Neural cell (in vitro differentiated cells): ENCODE measurements at regions not wholly inside any gene's neighbourhood (a gene's known extent, or its start where the extent isn't known, plus 50 kb on each side); places are given as distances from the start of the nearest gene placed in this dataset.

ENCODE experiments used
- H2AFZ ChIP-seq: fragments of 200-600, 300-800 bp; sonication (generic), shearing (Covaris generic); 2 replicates; pipeline ENCODE4 v1.6.0; 2014; ENCODE audit warnings: low read depth, mild to moderate bottlenecking, antibody characterized with exemption, low read length, moderate library complexity
- H3F3A ChIP-seq: fragments of 200-600 bp; shearing (Covaris generic); 2 replicates; pipeline ENCODE4 v1.6.1; 2016; ENCODE audit warnings: mild to moderate bottlenecking, moderate library complexity, mixed read lengths, antibody characterized with exemption, low read length; ENCODE audit not compliant: insufficient read depth, poor library complexity, severe bottlenecking
- H3K27ac ChIP-seq: fragments of 200-600, 300-800 bp; sonication (generic), shearing (Covaris generic); 2 replicates; pipeline ENCODE4 v1.5.1; 2014; ENCODE audit warnings: mild to moderate bottlenecking, low read length, moderate library complexity
- H3K27me3 ChIP-seq: fragments of 300-800, 200-600 bp; sonication (generic), shearing (Covaris generic); 2 replicates; pipeline ENCODE4 v1.6.0; 2014; ENCODE audit warnings: mild to moderate bottlenecking, low read depth, low read length, moderate library complexity; ENCODE audit not compliant: insufficient read depth
- H3K36me3 ChIP-seq: fragments of 300-800, 200-600 bp; sonication (generic), shearing (Covaris generic); 2 replicates; pipeline ENCODE4 v1.5.1; 2014; ENCODE audit warnings: mild to moderate bottlenecking, antibody characterized with exemption, low read length, moderate library complexity; ENCODE audit not compliant: insufficient read depth
- H3K4me2 ChIP-seq: fragments of 300-800, 200-600 bp; sonication (generic), shearing (Covaris generic); 2 replicates; pipeline ENCODE4 v1.6.0; 2014; ENCODE audit warnings: mild to moderate bottlenecking, low read length
- H3K4me3 ChIP-seq: fragments of 300-800, 200-600 bp; sonication (generic), shearing (Covaris generic); 2 replicates; pipeline ENCODE4 v1.5.1; 2014; ENCODE audit warnings: mild to moderate bottlenecking, low read length, moderate library complexity
- H3K79me2 ChIP-seq: fragments of 200-600 bp; shearing (Covaris generic); replicated peaks from 2 replicates; pipeline ENCODE4 v1.6.0; 2014; ENCODE audit warnings: mild to moderate bottlenecking, low read length, moderate library complexity; ENCODE audit not compliant: insufficient read depth
- H3K9ac ChIP-seq: fragments of 300-800, 200-600 bp; sonication (generic), shearing (Covaris generic); 2 replicates; pipeline ENCODE4 v1.6.1; 2016; ENCODE audit warnings: mild to moderate bottlenecking, low read length, mixed read lengths
- H3K9me2 ChIP-seq: fragments of 200-600 bp; shearing (Covaris generic); 2 replicates; pipeline ENCODE4 v1.6.1; 2016; ENCODE audit warnings: mild to moderate bottlenecking, low read length, mixed read lengths; ENCODE audit not compliant: insufficient read depth
- H3K9me3 ChIP-seq: fragments of 200-600, 300-800 bp; sonication (generic), shearing (Covaris generic); 2 replicates; pipeline ENCODE4 v1.6.1; 2016; ENCODE audit warnings: mild to moderate bottlenecking, mixed run types, low read length, moderate library complexity, mixed read lengths
- H4K20me1 ChIP-seq: fragments of 200-600 bp; shearing (Covaris generic); 2 replicates; pipeline ENCODE4 v1.6.1; 2016; ENCODE audit warnings: mild to moderate bottlenecking, mixed run types; ENCODE audit not compliant: insufficient read depth
- EP300 ChIP-seq: fragments of 450-650 bp; conservative IDR thresholded peaks from 2 replicates; pipeline ENCODE4 v1.6.1; 2014; ENCODE audit warnings: antibody characterized with exemption, mild to moderate bottlenecking, moderate library complexity; ENCODE audit not compliant: poor library complexity, severe bottlenecking
- EZH2 ChIP-seq: fragments of 200-600, 300-800 bp; shearing (Covaris generic), sonication (generic); IDR thresholded peaks from 2 replicates; pipeline ENCODE4 v1.6.1; 2014; ENCODE audit warnings: antibody characterized with exemption, low read length, borderline replicate concordance, mild to moderate bottlenecking; ENCODE audit not compliant: insufficient read depth, poor library complexity, severe bottlenecking
- MXI1 ChIP-seq: fragments of 450-650 bp; conservative IDR thresholded peaks from 2 replicates; pipeline ENCODE4 v1.6.1; 2014; ENCODE audit warnings: antibody characterized with exemption, mild to moderate bottlenecking; ENCODE audit not compliant: poor library complexity, severe bottlenecking
- POLR2AphosphoS5 ChIP-seq: IDR thresholded peaks from 2 replicates; pipeline ENCODE4 v1.6.1; 2012
- RAD21 ChIP-seq: fragments of 450-650 bp; conservative IDR thresholded peaks from 2 replicates; pipeline ENCODE4 v1.6.1; 2014; ENCODE audit warnings: antibody characterized with exemption, mild to moderate bottlenecking, moderate library complexity
- SMC3 ChIP-seq: fragments of 450-650 bp; conservative IDR thresholded peaks from 2 replicates; pipeline ENCODE4 v1.6.1; 2014; ENCODE audit warnings: antibody characterized with exemption, mild to moderate bottlenecking, moderate library complexity; ENCODE audit not compliant: poor library complexity
- TAF1 ChIP-seq: IDR thresholded peaks from 2 replicates; pipeline ENCODE4 v1.6.1; 2012; ENCODE audit warnings: low read depth
- TF ChIP-seq, protein P1 (sequence below): fragments of 450-650 bp; IDR thresholded peaks from 2 replicates; pipeline ENCODE4 v1.5.1; 2014; ENCODE audit warnings: antibody characterized with exemption, mild to moderate bottlenecking, moderate library complexity; ENCODE audit not compliant: poor library complexity, severe bottlenecking
- TF ChIP-seq, protein P2 (sequence below): IDR thresholded peaks from 2 replicates; pipeline ENCODE4 v1.6.1; 2012; ENCODE audit warnings: borderline replicate concordance

DNA sequence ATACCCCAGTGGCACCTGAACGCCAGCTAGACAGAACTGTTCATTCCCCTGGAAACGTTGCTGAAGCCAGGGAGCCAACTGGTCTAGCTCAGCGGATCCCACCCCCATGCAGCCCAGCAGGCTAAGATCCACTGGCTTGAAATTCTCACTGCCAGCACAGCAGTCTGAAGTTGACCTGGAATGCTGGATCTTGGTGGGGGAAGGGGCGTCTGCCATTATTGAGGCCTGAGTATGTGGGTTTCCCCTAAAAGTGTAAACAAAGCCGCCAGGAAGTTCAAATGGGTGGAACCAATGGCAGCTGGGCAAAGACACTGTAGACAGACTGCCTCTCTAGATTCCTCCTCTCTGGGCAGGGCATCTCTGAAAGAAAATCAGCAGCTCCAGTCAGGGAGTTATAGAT, 213.0 kb downstream of the NKX6-1 start:
- Histone ChIP-seq H3K9me2 (no peaks in the 10 kb centered on the region), H3F3A (no peaks in the 10 kb centered on the region), H4K20me1 (no peaks in the 10 kb centered on the region), H3K4me2 (no peak overlapping the region), H3K36me3 (no peaks in the 10 kb centered on the region), H3K4me3 (no peak overlapping the region), H3K9ac (no peak overlapping the region), H3K9me3 (peaks cover 3% of the 10 kb centered on the region), H3K27ac (no peak overlapping the region), H3K27me3 (no peaks in the 10 kb centered on the region), H2AFZ (no peak overlapping the region), H3K79me2 (no peaks in the 10 kb centered on the region)
- TF ChIP-seq, protein P1, sequence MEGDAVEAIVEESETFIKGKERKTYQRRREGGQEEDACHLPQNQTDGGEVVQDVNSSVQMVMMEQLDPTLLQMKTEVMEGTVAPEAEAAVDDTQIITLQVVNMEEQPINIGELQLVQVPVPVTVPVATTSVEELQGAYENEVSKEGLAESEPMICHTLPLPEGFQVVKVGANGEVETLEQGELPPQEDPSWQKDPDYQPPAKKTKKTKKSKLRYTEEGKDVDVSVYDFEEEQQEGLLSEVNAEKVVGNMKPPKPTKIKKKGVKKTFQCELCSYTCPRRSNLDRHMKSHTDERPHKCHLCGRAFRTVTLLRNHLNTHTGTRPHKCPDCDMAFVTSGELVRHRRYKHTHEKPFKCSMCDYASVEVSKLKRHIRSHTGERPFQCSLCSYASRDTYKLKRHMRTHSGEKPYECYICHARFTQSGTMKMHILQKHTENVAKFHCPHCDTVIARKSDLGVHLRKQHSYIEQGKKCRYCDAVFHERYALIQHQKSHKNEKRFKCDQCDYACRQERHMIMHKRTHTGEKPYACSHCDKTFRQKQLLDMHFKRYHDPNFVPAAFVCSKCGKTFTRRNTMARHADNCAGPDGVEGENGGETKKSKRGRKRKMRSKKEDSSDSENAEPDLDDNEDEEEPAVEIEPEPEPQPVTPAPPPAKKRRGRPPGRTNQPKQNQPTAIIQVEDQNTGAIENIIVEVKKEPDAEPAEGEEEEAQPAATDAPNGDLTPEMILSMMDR = no peak
- TF ChIP-seq SMC3 = no peak
- TF ChIP-seq EZH2 = no peak
- TF ChIP-seq MXI1 = no peak
- TF ChIP-seq, protein P2, sequence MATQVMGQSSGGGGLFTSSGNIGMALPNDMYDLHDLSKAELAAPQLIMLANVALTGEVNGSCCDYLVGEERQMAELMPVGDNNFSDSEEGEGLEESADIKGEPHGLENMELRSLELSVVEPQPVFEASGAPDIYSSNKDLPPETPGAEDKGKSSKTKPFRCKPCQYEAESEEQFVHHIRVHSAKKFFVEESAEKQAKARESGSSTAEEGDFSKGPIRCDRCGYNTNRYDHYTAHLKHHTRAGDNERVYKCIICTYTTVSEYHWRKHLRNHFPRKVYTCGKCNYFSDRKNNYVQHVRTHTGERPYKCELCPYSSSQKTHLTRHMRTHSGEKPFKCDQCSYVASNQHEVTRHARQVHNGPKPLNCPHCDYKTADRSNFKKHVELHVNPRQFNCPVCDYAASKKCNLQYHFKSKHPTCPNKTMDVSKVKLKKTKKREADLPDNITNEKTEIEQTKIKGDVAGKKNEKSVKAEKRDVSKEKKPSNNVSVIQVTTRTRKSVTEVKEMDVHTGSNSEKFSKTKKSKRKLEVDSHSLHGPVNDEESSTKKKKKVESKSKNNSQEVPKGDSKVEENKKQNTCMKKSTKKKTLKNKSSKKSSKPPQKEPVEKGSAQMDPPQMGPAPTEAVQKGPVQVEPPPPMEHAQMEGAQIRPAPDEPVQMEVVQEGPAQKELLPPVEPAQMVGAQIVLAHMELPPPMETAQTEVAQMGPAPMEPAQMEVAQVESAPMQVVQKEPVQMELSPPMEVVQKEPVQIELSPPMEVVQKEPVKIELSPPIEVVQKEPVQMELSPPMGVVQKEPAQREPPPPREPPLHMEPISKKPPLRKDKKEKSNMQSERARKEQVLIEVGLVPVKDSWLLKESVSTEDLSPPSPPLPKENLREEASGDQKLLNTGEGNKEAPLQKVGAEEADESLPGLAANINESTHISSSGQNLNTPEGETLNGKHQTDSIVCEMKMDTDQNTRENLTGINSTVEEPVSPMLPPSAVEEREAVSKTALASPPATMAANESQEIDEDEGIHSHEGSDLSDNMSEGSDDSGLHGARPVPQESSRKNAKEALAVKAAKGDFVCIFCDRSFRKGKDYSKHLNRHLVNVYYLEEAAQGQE = no peak
- no peak for TF ChIP-seq TAF1
- TF ChIP-seq RAD21 = no peak
- no peak for TF ChIP-seq POLR2AphosphoS5
- no peak for TF ChIP-seq EP300

DNA sequence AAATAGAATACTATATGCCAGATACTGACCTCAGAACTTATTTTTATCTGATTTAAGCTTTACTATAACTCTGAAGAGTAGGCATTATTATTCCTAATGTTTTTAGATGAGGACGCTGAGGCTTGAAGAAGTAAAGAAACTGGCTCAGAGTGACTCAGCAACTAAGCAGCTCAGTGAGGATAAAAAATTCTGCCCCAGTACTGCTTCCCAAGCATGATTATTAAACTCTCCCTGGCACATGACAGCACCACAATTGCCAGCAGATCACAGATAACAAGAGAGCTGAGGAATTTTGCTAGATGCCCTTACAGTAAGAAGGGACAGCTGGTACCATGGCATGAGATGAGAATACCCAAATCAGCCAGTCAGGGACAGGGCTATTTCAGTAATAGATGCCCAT, 219.4 kb downstream of the NKX6-1 start:
- TF ChIP-seq EZH2 (no peak), EP300 (no peak)
- TF ChIP-seq, protein P2 = no peak
- Histone ChIP-seq H3K9me3 (no peaks in the 10 kb centered on the region), H3K27me3 (no peaks in the 10 kb centered on the region), H3K9me2 (no peaks in the 10 kb centered on the region), H3K79me2 (no peaks in the 10 kb centered on the region), H3F3A (no peaks in the 10 kb centered on the region), H3K36me3 (no peaks in the 10 kb centered on the region), H4K20me1 (no peaks in the 10 kb centered on the region), H3K4me2 (no peak overlapping the region), H3K27ac (no peak overlapping the region), H3K4me3 (no peak overlapping the region), H3K9ac (no peak overlapping the region), H2AFZ (no peak overlapping the region)
